ENCODE measurements at regions not wholly inside any gene's neighbourhood (a gene's known extent, or its start where the extent isn't known, plus 50 kb on each side); places are given as distances from the start of the nearest gene placed in this dataset.

GRCh38 chr10:71078454-71079145 is 133.8 kb upstream of the UNC5B start:
- TF ChIP-seq CTCF (IDR thresholded peaks at IDR 0.05) (no peak), POLR2A (IDR thresholded peaks at IDR 0.05) (no peak), POLR2AphosphoS5 (IDR thresholded peaks at IDR 0.05) (no peak)

Measured in upper lobe of left lung (tissue), 4 donors.